ENCODE measurements at regions not wholly inside any gene's neighbourhood (a gene's known extent, or its start where the extent isn't known, plus 50 kb on each side); places are given as distances from the start of the nearest gene placed in this dataset.

DNA sequence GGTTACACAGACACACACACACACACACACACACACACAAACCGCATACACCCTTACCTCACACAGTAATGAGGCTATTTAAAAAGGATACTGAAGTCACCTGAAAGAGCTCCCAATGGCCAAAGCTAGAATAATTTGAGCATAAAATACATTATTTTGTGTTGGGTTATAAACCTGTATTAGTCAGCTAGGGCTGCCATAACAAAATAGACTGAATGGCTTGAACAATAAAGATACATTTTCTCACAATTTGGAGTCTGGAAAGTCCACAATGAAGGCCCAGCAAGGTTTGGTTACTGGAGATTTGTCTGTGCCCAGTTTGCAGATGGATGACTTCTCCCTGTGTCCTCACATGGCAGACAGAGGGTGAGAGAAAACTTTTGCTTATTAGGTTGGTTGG is 605.4 kb upstream of the REG3G start:
- TF ChIP-seq CTCF (IDR thresholded peaks at IDR 0.05; ENCODE audit: low read depth, low read length) (no peak), MAX (IDR thresholded peaks at IDR 0.05; ENCODE audit: low read depth, low read length) (no peak), POLR2A (IDR thresholded peaks at IDR 0.05; ENCODE audit: extremely low read depth, insufficient read length) (no peak)

All from NB4 (cell line).